ENCODE measurements at regions not wholly inside any gene's neighbourhood (a gene's known extent, or its start where the extent isn't known, plus 50 kb on each side); places are given as distances from the start of the nearest gene placed in this dataset.

- no peak for TF ChIP-seq POLR2AphosphoS5 (IDR thresholded peaks at IDR 0.05)
- no peak for TF ChIP-seq POLR2A (IDR thresholded peaks at IDR 0.05)
- TF ChIP-seq CTCF (IDR thresholded peaks at IDR 0.05): no peak
Measured at GRCh38 chr12:30357766-30358490, 337.7 kb downstream of the IPO8 start.

Data from sigmoid colon (tissue), 4 donors.